Neural progenitor cell (in vitro differentiated cells): ENCODE measurements at regions not wholly inside any gene's neighbourhood (a gene's known extent, or its start where the extent isn't known, plus 50 kb on each side); places are given as distances from the start of the nearest gene placed in this dataset.

Source experiments
- CTCF ChIP-seq: fragments of 200-600 bp; sonication (generic); IDR thresholded peaks from 2 replicates; pipeline ENCODE4 v1.5.1; 2017; ENCODE audit warnings: antibody characterized with exemption, mild to moderate bottlenecking
- EZH2 ChIP-seq: fragments of 200-600 bp; sonication (generic); IDR thresholded peaks from 2 replicates; pipeline ENCODE4 v1.6.1; 2017; ENCODE audit warnings: antibody characterized with exemption, mild to moderate bottlenecking, moderate library complexity
- EZH2phosphoT487 ChIP-seq: fragments of 200-600 bp; sonication (generic); IDR thresholded peaks from 2 replicates; pipeline ENCODE4 v1.6.1; 2017; ENCODE audit warnings: antibody characterized with exemption

- TF ChIP-seq CTCF (no peak), EZH2phosphoT487 (no peak), EZH2 (no peak)
Observed at GRCh38 chr3:125683067-125683829, 88.0 kb upstream of the OSBPL11 start.
